Neural crest cell (in vitro differentiated cells): ENCODE measurements at regions not wholly inside any gene's neighbourhood (a gene's known extent, or its start where the extent isn't known, plus 50 kb on each side); places are given as distances from the start of the nearest gene placed in this dataset.
A peak's percentile ranks its signal among the peaks of the same experiment; 100 is the strongest.

Source experiments
- DNase-seq: peaks from one replicate; pipeline ENCODE4 v3.0.0; 2021; ENCODE audit warnings: low read depth, mixed read lengths, low spot score
- H3K27ac Mint-ChIP-seq: one replicate; pipeline ENCODE4 v1.8.0; 2021; ENCODE audit warnings: mild to moderate bottlenecking, mixed read lengths; ENCODE audit not compliant: unreplicated experiment
- H3K27me3 Mint-ChIP-seq: 2 replicates; pipeline ENCODE4 v1.8.0; 2021; ENCODE audit warnings: low read depth, mild to moderate bottlenecking, mixed read lengths
- H3K36me3 Mint-ChIP-seq: 2 replicates; pipeline ENCODE4 v1.8.0; 2021; ENCODE audit warnings: low read depth, mild to moderate bottlenecking, mixed read lengths
- H3K4me1 Mint-ChIP-seq: 2 replicates; pipeline ENCODE4 v1.8.0; 2021; ENCODE audit warnings: mixed read lengths
- H3K4me3 Mint-ChIP-seq: one replicate; pipeline ENCODE4 v1.8.0; 2021; ENCODE audit warnings: mild to moderate bottlenecking, mixed read lengths
- H3K9me3 Mint-ChIP-seq: 2 replicates; pipeline ENCODE4 v1.8.0; 2021; ENCODE audit warnings: mixed read lengths
- TF ChIP-seq, protein P1 (sequence below): fragments of 200-600 bp; sonication (generic); conservative IDR thresholded peaks from 2 replicates; pipeline ENCODE4 v1.5.0; 2021; ENCODE audit warnings: antibody characterized with exemption, mild to moderate bottlenecking

DNA sequence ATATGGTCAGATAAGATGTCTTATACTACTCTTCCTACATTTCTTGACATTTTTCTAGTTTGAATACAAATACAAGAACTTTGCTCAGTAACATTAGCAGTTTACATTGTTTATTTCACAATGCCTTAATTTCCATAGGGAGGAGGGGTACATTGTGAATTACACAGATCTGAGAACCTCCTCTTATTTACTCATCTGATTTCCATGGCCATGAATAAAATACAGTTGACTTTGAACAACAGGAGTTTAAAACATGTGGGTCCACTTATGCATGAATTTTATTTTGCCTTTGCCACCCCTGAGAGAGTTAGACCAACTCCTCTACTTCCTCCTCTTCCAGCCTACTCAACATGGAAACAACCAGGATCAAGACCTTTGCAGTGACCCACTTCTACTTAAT lies 67.7 kb downstream of the MGST1 start:
- peak overlapping the region; percentile 35 for H3K27ac Mint-ChIP-seq
- H3K4me1 Mint-ChIP-seq, result no peaks in the 10 kb centered on the region
- peaks cover 7% of the 10 kb centered on the region for H3K9me3 Mint-ChIP-seq

DNA sequence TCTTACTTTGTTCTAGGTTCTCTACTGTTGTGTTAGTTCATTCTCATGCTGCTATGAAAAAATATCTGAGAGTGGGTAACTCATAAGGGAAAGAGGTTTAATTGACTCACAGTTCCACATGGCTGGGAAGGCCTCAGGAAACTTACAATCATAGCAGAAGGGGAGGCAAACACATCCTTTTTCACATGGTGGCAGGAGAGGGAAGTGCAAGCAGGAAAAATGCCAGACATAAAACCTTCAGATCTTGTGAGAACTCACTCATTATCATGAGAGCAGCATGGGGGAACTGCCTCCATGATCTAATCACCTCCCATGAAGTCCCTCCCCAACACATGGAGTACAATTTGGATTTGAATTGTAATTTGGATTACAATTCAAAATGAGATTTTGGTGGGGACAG lies 69.6 kb downstream of the MGST1 start:
- Mint-ChIP-seq H3K4me1 (no peaks in the 10 kb centered on the region), H3K27ac (no peak overlapping the region)

More for the DNA sequence above, 67.7 kb downstream of the MGST1 start:
- H3K27me3 Mint-ChIP-seq, result no peaks in the 10 kb centered on the region
- TF ChIP-seq, protein P1, sequence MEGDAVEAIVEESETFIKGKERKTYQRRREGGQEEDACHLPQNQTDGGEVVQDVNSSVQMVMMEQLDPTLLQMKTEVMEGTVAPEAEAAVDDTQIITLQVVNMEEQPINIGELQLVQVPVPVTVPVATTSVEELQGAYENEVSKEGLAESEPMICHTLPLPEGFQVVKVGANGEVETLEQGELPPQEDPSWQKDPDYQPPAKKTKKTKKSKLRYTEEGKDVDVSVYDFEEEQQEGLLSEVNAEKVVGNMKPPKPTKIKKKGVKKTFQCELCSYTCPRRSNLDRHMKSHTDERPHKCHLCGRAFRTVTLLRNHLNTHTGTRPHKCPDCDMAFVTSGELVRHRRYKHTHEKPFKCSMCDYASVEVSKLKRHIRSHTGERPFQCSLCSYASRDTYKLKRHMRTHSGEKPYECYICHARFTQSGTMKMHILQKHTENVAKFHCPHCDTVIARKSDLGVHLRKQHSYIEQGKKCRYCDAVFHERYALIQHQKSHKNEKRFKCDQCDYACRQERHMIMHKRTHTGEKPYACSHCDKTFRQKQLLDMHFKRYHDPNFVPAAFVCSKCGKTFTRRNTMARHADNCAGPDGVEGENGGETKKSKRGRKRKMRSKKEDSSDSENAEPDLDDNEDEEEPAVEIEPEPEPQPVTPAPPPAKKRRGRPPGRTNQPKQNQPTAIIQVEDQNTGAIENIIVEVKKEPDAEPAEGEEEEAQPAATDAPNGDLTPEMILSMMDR, result no peak
- DNase-seq, result no peak
- H3K4me3 Mint-ChIP-seq, result no peak overlapping the region
- peaks cover 10% of the 10 kb centered on the region for H3K36me3 Mint-ChIP-seq

DNA sequence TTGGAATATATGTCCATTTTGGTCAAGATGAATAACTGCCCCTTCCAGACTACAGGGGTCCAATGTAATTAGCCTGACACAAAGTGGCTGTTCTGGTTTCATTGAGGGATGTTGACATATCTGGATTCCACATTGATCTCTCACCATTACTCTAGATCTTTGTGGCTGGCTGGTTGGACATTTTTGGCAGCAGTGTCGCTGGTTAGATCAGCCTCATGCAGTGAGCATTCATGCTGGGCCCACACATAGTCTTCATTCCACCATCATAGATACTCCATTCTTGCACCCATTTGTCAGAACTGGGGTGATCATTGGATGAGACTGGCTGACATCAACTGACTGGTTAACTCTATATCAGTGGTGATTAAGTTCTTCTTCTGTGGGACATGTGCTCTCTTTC lies 74.4 kb downstream of the MGST1 start:
- Mint-ChIP-seq H3K9me3 (peaks cover 12% of the 10 kb centered on the region), H3K4me1 (no peaks in the 10 kb centered on the region), H3K27me3 (no peaks in the 10 kb centered on the region), H3K36me3 (peaks cover 14% of the 10 kb centered on the region), H3K27ac (no peak overlapping the region), H3K4me3 (no peak overlapping the region)
- DNase-seq, result no peak
- TF ChIP-seq, protein P1, result no peak

More for the DNA sequence above, 69.6 kb downstream of the MGST1 start:
- Mint-ChIP-seq H3K27me3 (no peaks in the 10 kb centered on the region), H3K9me3 (peaks cover 12% of the 10 kb centered on the region), H3K36me3 (peaks cover 7% of the 10 kb centered on the region), H3K4me3 (no peak overlapping the region)
- DNase-seq, result no peak
- TF ChIP-seq, protein P1, result peak; percentile 41

DNA sequence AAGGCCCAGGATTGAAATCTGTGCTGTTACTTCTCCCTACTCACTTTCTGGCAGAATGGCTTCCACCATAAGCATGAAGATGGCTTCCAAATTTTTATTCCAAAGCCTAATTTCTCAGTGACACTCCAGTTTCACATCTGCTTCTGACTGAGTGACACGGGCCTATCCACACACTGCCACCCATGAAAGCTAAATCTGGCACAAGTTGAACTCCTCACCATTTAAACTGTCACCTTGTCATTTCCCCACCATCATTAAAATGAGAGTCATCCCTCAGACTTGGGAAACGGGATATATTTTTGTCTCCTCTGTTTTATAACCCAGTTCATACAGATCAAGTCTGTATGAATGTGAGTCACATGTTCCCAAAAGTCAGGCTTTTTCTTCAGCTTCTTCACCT lies 77.1 kb downstream of the MGST1 start:
- DNase-seq, result no peak
- Mint-ChIP-seq H3K36me3 (peaks cover 12% of the 10 kb centered on the region), H3K4me3 (no peak overlapping the region), H3K27ac (no peak overlapping the region), H3K9me3 (peaks cover 5% of the 10 kb centered on the region), H3K27me3 (no peaks in the 10 kb centered on the region), H3K4me1 (no peaks in the 10 kb centered on the region)
- TF ChIP-seq, protein P1, result no peak

DNA sequence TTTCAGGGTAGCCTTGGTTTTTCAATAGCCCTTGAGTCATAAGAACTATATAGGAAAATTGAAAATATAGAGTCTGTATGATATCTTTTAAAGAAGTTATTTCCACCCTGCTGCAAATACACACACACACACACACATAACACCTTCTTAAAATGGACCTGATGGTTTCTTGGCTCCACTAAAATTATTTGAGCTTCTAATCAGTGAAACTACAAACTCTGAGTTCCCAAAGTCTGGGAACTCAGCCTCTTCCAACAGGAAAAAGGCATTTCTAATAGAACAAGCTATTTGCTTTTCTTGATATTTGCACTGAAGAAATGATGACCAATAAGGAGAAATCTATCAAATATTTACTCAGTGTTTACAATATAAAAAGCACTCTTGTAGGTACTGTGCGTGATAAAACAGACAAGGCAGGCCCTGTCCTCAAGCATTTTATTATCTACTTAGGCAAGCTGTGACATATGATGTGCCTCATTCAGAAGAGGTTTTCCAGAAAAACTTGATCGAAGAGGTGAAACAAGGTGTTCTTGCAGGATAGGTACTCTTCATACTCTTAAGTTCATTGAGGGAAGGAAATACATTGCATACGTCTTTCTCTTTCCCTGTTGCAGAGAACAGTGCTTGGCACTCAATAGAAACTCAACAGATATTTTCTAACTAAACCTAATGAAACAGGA lies 88.6 kb downstream of the MGST1 start:
- Mint-ChIP-seq H3K27ac (no peak overlapping the region), H3K27me3 (no peaks in the 10 kb centered on the region), H3K36me3 (peaks cover 21% of the 10 kb centered on the region), H3K4me1 (peaks cover 3% of the 10 kb centered on the region), H3K9me3 (peaks cover 8% of the 10 kb centered on the region), H3K4me3 (no peak overlapping the region)
- TF ChIP-seq, protein P1, result no peak
- no peak for DNase-seq
